Prostate gland (tissue), 2 donors: ENCODE measurements at regions not wholly inside any gene's neighbourhood (a gene's known extent, or its start where the extent isn't known, plus 50 kb on each side); places are given as distances from the start of the nearest gene placed in this dataset.

Experiments
- CTCF ChIP-seq, 4 experiments: fragments of 200-600 bp in 2 of 4; fragments of 450-650 bp in 2 of 4; sonication (generic) in 2 of 4; IDR thresholded peaks; 1 replicate in 3 of 4; 2 replicates in 1 of 4; pipeline ENCODE4 v1.5.1; 2016 to 2019; ENCODE audit warnings: antibody characterized with exemption in 4 of 4, mild to moderate bottlenecking in 2 of 4, moderate library complexity in 2 of 4
- POLR2A ChIP-seq: fragments of 450-650 bp; IDR thresholded peaks from one replicate; pipeline ENCODE4 v1.6.1; 2016; ENCODE audit warnings: antibody characterized with exemption, mild to moderate bottlenecking
- POLR2AphosphoS5 ChIP-seq: sonication (generic); formaldehyde crosslinking; IDR thresholded peaks from one replicate; pipeline ENCODE4 v1.6.1; 2017; ENCODE audit warnings: antibody characterized with exemption

- TF ChIP-seq CTCF (IDR thresholded peaks at IDR 0.05), result no peak
- no peak for TF ChIP-seq POLR2A
- no peak for TF ChIP-seq POLR2AphosphoS5
Observed at GRCh38 chr9:12141422-12141821, 551.8 kb upstream of the TYRP1 start.
